ENCODE measurements at regions not wholly inside any gene's neighbourhood (a gene's known extent, or its start where the extent isn't known, plus 50 kb on each side); places are given as distances from the start of the nearest gene placed in this dataset.

- Histone ChIP-seq H3K27ac (no peak overlapping the region), H3K4me3 (no peak overlapping the region), H3K4me1 (peaks cover 6% of the 10 kb centered on the region), H3K9me3 (no peaks in the 10 kb centered on the region), H3K36me3 (ENCODE audit: low read depth, missing control alignments) (no peaks in the 10 kb centered on the region), H3K27me3 (no peaks in the 10 kb centered on the region)
- intact Hi-C loops (cut with DNase I; ENCODE audit: low total_unique reads): no loop called here
- TF ChIP-seq, protein P1, sequence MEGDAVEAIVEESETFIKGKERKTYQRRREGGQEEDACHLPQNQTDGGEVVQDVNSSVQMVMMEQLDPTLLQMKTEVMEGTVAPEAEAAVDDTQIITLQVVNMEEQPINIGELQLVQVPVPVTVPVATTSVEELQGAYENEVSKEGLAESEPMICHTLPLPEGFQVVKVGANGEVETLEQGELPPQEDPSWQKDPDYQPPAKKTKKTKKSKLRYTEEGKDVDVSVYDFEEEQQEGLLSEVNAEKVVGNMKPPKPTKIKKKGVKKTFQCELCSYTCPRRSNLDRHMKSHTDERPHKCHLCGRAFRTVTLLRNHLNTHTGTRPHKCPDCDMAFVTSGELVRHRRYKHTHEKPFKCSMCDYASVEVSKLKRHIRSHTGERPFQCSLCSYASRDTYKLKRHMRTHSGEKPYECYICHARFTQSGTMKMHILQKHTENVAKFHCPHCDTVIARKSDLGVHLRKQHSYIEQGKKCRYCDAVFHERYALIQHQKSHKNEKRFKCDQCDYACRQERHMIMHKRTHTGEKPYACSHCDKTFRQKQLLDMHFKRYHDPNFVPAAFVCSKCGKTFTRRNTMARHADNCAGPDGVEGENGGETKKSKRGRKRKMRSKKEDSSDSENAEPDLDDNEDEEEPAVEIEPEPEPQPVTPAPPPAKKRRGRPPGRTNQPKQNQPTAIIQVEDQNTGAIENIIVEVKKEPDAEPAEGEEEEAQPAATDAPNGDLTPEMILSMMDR (IDR thresholded peaks at IDR 0.05): no peak
- no peak for TF ChIP-seq POLR2A (IDR thresholded peaks at IDR 0.05)
- no peak for DNase-seq
- WGBS, 2 donors: 88 to 97% methylated on average over 4 of the region's 4 CpGs
Measured at GRCh38 chr10:78867555-78867939, 201.2 kb upstream of the ZMIZ1 start.

- intact Hi-C loops (cut with DNase I; ENCODE audit: low total_unique reads): no loop called here
Measured at GRCh38 chr10:78868048-78868447, 200.7 kb upstream of the ZMIZ1 start.

GRCh38 chr10:78868456-78868855 lies 200.3 kb upstream of the ZMIZ1 start:
- H3K4me3 ChIP-seq: no peak overlapping the region
- H3K36me3 ChIP-seq (ENCODE audit: low read depth, missing control alignments): no peaks in the 10 kb centered on the region
- TF ChIP-seq POLR2A (IDR thresholded peaks at IDR 0.05): no peak
- TF ChIP-seq, protein P1 (IDR thresholded peaks at IDR 0.05): no peak
- no peaks in the 10 kb centered on the region for H3K9me3 ChIP-seq
- no peak for DNase-seq
- no peaks in the 10 kb centered on the region for H3K27me3 ChIP-seq
- WGBS, 2 donors: 81 to 83% methylated on average over 5 of the region's 5 CpGs
- H3K4me1 ChIP-seq: peaks cover 6% of the 10 kb centered on the region
- no peak overlapping the region for H3K27ac ChIP-seq
- intact Hi-C loops (cut with DNase I; ENCODE audit: low total_unique reads): no loop called here

More at GRCh38 chr10:78868048-78868447, 200.7 kb upstream of the ZMIZ1 start:
- 83 to 94% methylated on average over 3 of the region's 3 CpGs for WGBS, 2 donors
- TF ChIP-seq, protein P1 (IDR thresholded peaks at IDR 0.05): no peak
- no peak for TF ChIP-seq POLR2A (IDR thresholded peaks at IDR 0.05)
- H3K27ac ChIP-seq: no peak overlapping the region
- no peak for DNase-seq
- peaks cover 6% of the 10 kb centered on the region for H3K4me1 ChIP-seq
- H3K27me3 ChIP-seq: no peaks in the 10 kb centered on the region
- H3K9me3 ChIP-seq: no peaks in the 10 kb centered on the region
- H3K36me3 ChIP-seq (ENCODE audit: low read depth, missing control alignments): no peaks in the 10 kb centered on the region
- no peak overlapping the region for H3K4me3 ChIP-seq

DNA sequence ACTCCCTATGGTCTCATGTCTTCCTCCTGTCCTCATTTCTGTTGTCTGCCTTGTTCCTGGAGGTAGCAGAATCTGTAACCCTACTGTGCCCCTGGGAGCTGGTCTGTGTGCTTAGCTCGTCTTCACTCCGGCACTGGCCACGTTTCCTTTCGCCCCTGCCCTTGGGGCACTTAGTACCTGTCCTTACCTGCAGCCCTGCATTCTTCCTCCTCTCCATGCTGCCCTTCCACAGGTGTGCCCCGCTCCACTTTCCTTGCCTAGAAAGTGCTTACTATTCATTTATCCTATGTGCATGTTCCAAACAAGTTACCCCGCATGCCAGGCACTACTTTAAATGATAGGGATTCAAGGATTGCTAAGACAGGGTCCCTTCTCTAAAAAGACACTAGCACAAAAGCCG lies 199.9 kb upstream of the ZMIZ1 start:
- Histone ChIP-seq H3K27me3 (no peaks in the 10 kb centered on the region), H3K27ac (no peak overlapping the region), H3K9me3 (no peaks in the 10 kb centered on the region), H3K4me3 (no peak overlapping the region), H3K4me1 (peaks cover 6% of the 10 kb centered on the region), H3K36me3 (ENCODE audit: low read depth, missing control alignments) (no peaks in the 10 kb centered on the region)
- TF ChIP-seq, protein P1 (IDR thresholded peaks at IDR 0.05): no peak
- no peak for TF ChIP-seq POLR2A (IDR thresholded peaks at IDR 0.05)
- intact Hi-C loops (cut with DNase I; ENCODE audit: low total_unique reads): no loop called here
- WGBS, 2 donors: 96% methylated on average over 7 of the region's 7 CpGs
- DNase-seq: no peak

Data from testis (tissue), 2 donors.